ENCODE measurements at regions not wholly inside any gene's neighbourhood (a gene's known extent, or its start where the extent isn't known, plus 50 kb on each side); places are given as distances from the start of the nearest gene placed in this dataset.

DNA sequence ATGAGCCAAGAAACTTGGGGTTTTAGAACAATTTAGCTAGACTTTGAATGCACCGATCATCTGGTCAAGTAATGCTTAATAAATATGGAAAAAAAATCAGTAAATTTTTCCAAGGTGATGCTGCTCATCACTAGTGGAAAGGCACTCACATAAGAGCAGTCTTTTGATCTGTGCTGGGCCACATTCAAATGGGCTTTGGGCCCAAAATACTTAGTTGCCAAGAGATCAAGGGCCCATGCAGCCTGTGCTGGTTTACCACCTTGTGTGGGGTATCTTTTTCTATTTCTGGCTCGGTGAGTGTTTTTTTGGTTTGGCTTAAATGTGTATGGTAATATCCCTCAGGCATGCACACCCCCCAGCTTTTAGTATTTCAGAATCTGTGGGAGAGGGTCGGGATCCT, 943.2 kb downstream of the TMTC2 start:
- no peak overlapping the region for H3K4me3 ChIP-seq (replicated peaks; ENCODE audit: low read depth, low read length)
- DNase-seq (ENCODE audit: extremely low read depth, low read depth), result no peak
- TF ChIP-seq, protein P1, sequence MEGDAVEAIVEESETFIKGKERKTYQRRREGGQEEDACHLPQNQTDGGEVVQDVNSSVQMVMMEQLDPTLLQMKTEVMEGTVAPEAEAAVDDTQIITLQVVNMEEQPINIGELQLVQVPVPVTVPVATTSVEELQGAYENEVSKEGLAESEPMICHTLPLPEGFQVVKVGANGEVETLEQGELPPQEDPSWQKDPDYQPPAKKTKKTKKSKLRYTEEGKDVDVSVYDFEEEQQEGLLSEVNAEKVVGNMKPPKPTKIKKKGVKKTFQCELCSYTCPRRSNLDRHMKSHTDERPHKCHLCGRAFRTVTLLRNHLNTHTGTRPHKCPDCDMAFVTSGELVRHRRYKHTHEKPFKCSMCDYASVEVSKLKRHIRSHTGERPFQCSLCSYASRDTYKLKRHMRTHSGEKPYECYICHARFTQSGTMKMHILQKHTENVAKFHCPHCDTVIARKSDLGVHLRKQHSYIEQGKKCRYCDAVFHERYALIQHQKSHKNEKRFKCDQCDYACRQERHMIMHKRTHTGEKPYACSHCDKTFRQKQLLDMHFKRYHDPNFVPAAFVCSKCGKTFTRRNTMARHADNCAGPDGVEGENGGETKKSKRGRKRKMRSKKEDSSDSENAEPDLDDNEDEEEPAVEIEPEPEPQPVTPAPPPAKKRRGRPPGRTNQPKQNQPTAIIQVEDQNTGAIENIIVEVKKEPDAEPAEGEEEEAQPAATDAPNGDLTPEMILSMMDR (IDR thresholded peaks at IDR 0.05; ENCODE audit: low read depth, low read length, missing control alignments), result no peak

DNA sequence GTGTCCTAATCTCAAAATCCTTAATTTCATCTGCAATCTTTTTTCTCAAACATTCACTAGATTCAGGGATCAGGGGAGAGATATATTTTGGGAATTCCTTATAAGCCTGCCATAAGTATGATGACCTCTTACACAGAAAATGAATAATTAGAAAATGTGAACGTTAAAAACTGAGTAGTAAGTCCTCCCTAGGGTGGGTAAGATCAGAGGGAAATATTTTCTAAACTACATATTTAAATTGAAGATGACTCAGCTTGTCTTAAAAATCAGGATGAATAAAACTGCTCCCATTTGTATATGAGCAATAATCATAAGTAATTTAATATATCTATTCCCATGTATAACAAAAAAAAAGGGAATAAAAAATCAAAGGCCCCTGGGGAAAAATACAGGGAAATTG, 935.5 kb downstream of the TMTC2 start:
- H3K4me3 ChIP-seq (replicated peaks; ENCODE audit: low read depth, low read length), result no peak overlapping the region
- no peak for DNase-seq (ENCODE audit: extremely low read depth, low read depth)
- TF ChIP-seq, protein P1 (IDR thresholded peaks at IDR 0.05; ENCODE audit: low read depth, low read length, missing control alignments), result no peak

DNA sequence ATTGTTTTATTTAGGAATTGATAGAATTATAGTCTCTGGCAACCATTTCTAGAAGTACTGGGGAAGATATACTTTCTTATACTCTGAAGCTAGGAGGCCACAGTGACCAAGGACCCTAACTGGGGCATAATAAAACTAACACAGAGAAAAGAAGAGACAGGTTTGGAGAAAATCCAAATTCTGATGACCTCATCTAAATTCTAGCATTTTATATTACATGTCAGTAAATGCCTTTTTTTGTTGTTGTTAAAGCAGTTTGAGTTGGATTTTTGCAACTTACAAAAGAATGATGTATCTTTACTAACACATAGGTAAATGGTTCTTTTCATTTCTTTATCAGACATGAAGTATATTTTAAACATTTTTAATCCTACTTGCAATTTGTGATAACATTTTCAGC, 933.3 kb downstream of the TMTC2 start:
- H3K4me3 ChIP-seq (replicated peaks; ENCODE audit: low read depth, low read length), result no peak overlapping the region
- TF ChIP-seq, protein P1 (IDR thresholded peaks at IDR 0.05; ENCODE audit: low read depth, low read length, missing control alignments), result no peak
- no peak for DNase-seq (ENCODE audit: extremely low read depth, low read depth)

DNA sequence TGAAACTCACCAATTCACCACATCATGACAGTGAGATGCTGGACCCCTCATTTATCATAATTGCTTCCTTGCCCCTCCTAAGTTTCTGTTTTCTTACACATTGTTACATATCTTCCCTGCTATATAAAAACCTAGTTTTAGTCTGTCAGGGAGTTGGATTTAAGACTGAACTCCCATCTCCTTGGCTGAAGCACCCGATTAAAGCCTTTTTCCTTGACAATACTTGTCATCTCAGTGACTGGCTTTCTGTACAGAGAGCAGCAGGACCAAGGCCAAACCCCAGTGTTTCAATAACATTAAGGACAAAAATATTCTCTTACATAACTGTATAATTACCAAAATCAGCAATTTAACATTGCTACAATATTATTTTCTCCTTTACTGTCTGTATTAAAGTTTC, 928.4 kb downstream of the TMTC2 start:
- DNase-seq (ENCODE audit: extremely low read depth, low read depth), result no peak
- TF ChIP-seq, protein P1 (IDR thresholded peaks at IDR 0.05; ENCODE audit: low read depth, low read length, missing control alignments), result no peak

DNA sequence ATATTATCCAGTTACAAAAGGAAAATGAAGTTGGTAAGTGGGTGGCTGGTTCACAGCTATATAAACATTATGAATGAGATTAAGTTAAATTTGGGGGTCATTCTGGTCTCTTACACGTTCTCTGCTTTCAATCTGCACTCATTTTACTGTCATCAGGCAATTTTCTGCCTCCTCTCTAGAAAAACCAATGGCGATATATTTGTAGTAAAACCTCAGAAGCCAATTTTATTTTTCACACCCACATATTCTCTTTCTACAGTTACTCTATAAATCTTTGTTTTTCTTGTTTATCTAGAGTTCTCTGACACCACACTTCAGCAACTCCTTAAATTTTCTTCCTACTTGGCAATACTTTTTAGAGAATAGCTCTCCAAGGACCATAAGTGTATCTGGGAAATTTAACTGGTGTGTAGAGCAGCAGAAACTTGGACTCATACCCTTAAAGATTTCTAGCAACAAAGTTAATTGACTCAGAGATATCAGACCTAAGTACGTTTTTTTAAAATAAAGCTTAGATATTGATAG, 926.9 kb downstream of the TMTC2 start:
- H3K4me3 ChIP-seq (replicated peaks; ENCODE audit: low read depth, low read length), result no peak overlapping the region
- TF ChIP-seq, protein P1 (IDR thresholded peaks at IDR 0.05; ENCODE audit: low read depth, low read length, missing control alignments), result no peak
- no peak for DNase-seq (ENCODE audit: extremely low read depth, low read depth)

More for the DNA sequence above, 928.4 kb downstream of the TMTC2 start:
- H3K4me3 ChIP-seq (replicated peaks; ENCODE audit: low read depth, low read length), result no peak overlapping the region

DNA sequence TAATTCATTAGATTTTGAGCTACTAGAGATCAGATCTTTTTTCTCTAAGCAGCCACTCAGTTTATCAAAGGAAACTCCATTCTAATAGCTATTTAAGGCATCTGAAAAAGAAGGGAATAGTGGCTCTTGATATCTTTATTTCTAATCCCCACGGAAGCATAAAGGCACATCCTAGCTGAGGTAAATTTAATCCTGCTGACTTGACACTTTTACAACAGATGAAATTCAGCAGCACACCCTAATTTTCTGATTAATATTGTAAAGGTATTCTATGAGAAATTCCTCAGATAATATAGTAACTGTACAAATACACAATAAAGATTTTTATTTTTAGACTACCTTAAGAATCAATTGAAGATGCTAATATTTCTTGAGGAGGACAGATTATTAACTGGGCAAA, 916.4 kb downstream of the TMTC2 start:
- H3K4me3 ChIP-seq (replicated peaks; ENCODE audit: low read depth, low read length), result no peak overlapping the region
- DNase-seq (ENCODE audit: extremely low read depth, low read depth), result no peak
- TF ChIP-seq, protein P1 (IDR thresholded peaks at IDR 0.05; ENCODE audit: low read depth, low read length, missing control alignments), result no peak

DNA sequence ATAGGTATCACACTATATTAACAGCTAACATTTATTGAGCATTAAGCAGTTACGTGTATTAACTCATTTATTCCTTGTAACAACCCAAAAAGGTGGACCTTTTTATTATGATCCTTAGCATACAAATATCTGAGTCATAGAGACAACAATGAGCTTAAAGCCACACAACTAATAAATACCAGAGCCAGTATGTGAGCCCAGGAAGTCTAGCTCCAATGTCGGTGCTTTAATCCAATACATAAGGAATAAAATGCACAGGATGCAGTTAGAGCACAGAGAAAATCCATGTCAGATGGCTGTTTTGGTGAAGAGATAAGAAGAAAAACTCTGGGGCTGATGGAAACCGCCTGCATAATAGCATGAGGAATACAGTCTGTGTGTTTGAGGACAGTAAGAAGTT, 888.6 kb downstream of the TMTC2 start:
- H3K4me3 ChIP-seq (replicated peaks; ENCODE audit: low read depth, low read length), result no peak overlapping the region
- TF ChIP-seq, protein P1 (IDR thresholded peaks at IDR 0.05; ENCODE audit: low read depth, low read length, missing control alignments), result no peak
- DNase-seq (ENCODE audit: extremely low read depth, low read depth), result peak; percentile 21
